ENCODE measurements at regions not wholly inside any gene's neighbourhood (a gene's known extent, or its start where the extent isn't known, plus 50 kb on each side); places are given as distances from the start of the nearest gene placed in this dataset.

DNA sequence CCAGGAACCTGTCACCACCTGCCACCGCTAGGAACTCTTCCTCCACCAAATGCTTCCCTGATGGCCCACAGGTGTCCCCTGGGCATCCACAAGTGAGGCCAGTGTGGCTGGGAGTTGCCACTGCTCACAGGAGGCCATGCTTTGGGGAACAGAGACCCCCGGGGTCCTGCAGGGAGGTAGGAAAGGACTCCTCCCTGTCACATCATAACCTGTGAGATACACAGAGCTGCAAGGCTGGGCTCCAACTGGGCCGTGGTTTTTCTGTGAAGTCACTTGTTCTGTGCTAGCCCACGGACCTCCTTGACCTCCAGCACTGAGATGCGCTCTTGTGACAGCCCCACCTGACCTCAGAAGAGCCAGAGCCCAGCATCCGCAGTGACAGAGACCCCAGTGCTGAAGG is 311.2 kb downstream of the C16orf95 start:
- TF ChIP-seq, protein P1, sequence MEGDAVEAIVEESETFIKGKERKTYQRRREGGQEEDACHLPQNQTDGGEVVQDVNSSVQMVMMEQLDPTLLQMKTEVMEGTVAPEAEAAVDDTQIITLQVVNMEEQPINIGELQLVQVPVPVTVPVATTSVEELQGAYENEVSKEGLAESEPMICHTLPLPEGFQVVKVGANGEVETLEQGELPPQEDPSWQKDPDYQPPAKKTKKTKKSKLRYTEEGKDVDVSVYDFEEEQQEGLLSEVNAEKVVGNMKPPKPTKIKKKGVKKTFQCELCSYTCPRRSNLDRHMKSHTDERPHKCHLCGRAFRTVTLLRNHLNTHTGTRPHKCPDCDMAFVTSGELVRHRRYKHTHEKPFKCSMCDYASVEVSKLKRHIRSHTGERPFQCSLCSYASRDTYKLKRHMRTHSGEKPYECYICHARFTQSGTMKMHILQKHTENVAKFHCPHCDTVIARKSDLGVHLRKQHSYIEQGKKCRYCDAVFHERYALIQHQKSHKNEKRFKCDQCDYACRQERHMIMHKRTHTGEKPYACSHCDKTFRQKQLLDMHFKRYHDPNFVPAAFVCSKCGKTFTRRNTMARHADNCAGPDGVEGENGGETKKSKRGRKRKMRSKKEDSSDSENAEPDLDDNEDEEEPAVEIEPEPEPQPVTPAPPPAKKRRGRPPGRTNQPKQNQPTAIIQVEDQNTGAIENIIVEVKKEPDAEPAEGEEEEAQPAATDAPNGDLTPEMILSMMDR (IDR thresholded peaks at IDR 0.05), result no peak
- no peak for TF ChIP-seq POLR2A (IDR thresholded peaks at IDR 0.05)
